GM18502 (cell line): ENCODE measurements at regions not wholly inside any gene's neighbourhood (a gene's known extent, or its start where the extent isn't known, plus 50 kb on each side); places are given as distances from the start of the nearest gene placed in this dataset.

Source experiments
- ATAC-seq: cut with Tn5 transposase; IDR thresholded peaks from one replicate; pipeline ENCODE4 v1.9.1; 2021; ENCODE audit warnings: mild to moderate bottlenecking; ENCODE audit not compliant: unreplicated experiment, poor library complexity

DNA sequence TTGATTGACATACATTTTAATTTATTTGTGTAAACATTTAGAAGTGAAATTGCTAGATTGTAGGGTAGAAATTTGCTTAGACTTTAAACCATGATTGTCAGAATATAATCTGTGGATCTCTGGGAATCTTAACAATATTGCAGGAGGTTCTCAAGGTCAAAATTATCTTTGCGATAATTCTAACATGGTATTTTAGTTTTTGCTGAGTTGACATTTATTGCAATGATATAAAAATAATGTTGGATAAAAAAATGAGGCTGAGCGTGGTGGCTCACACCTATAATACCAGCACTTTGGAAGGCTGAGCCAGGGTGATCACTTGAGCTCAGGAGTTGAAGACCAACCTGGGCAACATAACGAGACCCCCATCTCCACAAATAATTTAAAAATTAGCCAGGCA, 70.3 kb upstream of the SGCD start:
- ATAC-seq, result no peak

- ATAC-seq, result no peak
Observed at GRCh38 chr5:156258934-156259333, 68.0 kb upstream of the SGCD start.

DNA sequence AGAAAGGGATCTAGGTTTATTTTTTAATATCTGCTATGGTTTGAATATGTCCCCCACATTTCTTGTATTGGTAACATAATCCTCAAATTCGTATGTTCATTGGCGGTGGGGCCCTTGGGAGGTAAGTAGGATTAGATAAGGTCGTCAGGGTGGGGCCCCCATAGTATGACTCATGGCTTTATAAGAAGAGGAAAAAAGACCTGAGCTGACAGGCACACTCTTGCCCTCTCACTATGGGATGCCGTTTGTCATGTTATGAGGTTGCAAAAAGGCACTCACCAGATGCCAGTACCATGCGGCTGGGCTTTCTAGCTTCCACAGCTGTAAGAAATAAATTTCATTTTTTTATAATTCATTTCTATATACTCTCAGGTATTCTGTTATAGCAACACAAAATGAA, 67.3 kb upstream of the SGCD start:
- ATAC-seq, result no peak

DNA sequence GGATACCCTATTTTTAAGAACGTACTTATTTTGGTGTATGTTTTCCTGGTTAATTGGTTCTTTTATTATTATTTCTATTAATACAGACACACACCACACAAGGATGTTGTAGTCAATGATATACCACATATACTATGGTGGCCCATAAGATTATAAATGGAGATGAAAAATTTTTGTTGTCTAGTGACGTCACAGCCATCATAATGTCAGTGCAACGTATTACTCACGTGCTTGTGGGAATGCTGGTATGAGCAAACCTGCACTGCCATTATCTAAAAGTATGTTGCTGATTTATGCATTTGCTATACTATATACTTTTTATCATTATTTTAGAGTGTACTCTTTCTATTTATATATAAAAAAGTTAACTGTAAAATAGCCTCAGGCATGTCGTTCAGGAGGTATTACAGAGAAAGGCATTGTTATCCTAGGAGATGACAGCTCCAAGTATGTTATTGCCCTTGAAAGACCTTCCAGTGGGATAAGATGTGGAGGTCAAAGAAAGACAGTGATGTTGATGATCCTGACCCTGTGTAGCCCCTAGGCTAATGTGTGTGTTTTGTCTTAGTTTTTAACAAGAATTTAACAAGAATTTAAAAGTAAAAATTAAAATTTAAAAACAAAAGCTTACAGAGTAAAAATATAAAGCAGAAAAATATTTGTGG, 65.6 kb upstream of the SGCD start:
- no peak for ATAC-seq

DNA sequence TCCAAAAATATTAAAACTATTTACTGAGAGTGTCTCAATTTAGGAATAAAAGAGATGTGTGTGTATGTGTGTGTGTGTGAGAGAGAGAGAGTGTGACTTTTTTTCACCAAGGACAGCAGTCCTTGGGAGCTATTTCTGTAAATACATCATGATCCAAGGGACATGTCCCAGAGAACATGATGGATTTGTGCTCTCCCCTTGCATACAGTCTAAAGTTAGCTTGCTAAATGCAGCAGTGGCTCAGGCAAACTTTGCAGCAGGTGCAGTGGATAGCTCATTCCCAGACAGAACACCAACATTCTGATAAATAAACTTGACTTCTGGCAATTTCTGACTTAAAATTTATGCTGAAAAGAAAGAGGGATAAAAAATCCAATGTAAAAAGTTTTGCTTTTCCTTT, 55.4 kb upstream of the SGCD start:
- ATAC-seq, result no peak

DNA sequence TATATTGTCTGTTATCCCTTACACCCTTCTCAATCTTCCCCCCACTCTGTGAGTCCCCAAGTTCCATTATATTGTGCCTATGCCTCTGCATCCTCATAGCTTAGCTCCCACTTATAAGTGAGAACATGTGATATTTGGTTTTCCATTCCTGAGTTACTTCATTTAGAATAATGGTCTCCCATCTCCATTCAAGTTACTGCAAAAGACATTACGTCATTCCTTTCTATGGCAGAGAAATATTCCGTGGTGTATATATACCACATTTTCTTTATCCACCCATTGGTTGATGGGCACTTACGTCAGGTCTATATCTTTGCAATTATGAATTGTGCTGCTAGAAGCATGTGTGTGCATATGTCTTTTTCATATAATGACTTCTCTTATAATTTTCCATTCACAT, 54.8 kb upstream of the SGCD start:
- ATAC-seq, result no peak

GRCh38 chr5:156273325-156273724, 53.6 kb upstream of the SGCD start:
- no peak for ATAC-seq

GRCh38 chr5:156274453-156274852, 52.5 kb upstream of the SGCD start:
- no peak for ATAC-seq
